ENCODE measurements at regions not wholly inside any gene's neighbourhood (a gene's known extent, or its start where the extent isn't known, plus 50 kb on each side); places are given as distances from the start of the nearest gene placed in this dataset.

- TF ChIP-seq CTCF (IDR thresholded peaks at IDR 0.05) (no peak), EZH2 (IDR thresholded peaks at IDR 0.05; ENCODE audit: borderline replicate concordance, insufficient read depth, low read depth, low read length, poor library complexity, severe bottlenecking) (no peak)
Observed at GRCh38 chr6:147054871-147055270, 149.3 kb upstream of the STXBP5 start.

Measured in B cell (primary cell).